ENCODE measurements at regions not wholly inside any gene's neighbourhood (a gene's known extent, or its start where the extent isn't known, plus 50 kb on each side); places are given as distances from the start of the nearest gene placed in this dataset.

GRCh38 chr7:9876053-9876452 lies 1097.6 kb upstream of the PHF14 start:
- no peak for DNase-seq

- no peak for DNase-seq
These were observed 1084.1 kb upstream of the PHF14 start for GRCh38 chr7:9889554-9889953.

- no peak for DNase-seq
These were observed 1083.6 kb upstream of the PHF14 start for GRCh38 chr7:9890092-9890491.

GRCh38 chr7:9891056-9891455 lies 1082.6 kb upstream of the PHF14 start:
- no peak for DNase-seq

- no peak for DNase-seq
These were observed 1073.3 kb upstream of the PHF14 start for GRCh38 chr7:9900339-9900738.

- no peak for DNase-seq
These were observed 1052.3 kb upstream of the PHF14 start for GRCh38 chr7:9921326-9921725.

- no peak for DNase-seq
These were observed 1035.6 kb upstream of the PHF14 start for GRCh38 chr7:9937944-9938631.

GRCh38 chr7:9939176-9939575 lies 1034.5 kb upstream of the PHF14 start:
- DNase-seq = no peak

GRCh38 chr7:9945131-9945530 lies 1028.5 kb upstream of the PHF14 start:
- DNase-seq = no peak

GRCh38 chr7:9945857-9946256 lies 1027.8 kb upstream of the PHF14 start:
- DNase-seq = no peak

GRCh38 chr7:9955138-9955537 lies 1018.5 kb upstream of the PHF14 start:
- no peak for DNase-seq

GRCh38 chr7:9958486-9958885 lies 1015.2 kb upstream of the PHF14 start:
- DNase-seq = no peak

GRCh38 chr7:9960460-9960859 lies 1013.2 kb upstream of the PHF14 start:
- DNase-seq = no peak

- no peak for DNase-seq
These were observed 1012.3 kb upstream of the PHF14 start for GRCh38 chr7:9961161-9961922.

- no peak for DNase-seq
These were observed 1010.9 kb upstream of the PHF14 start for GRCh38 chr7:9962742-9963141.

GRCh38 chr7:9978106-9979064 lies 995.3 kb upstream of the PHF14 start:
- DNase-seq = no peak

GRCh38 chr7:9981742-9982349 lies 991.8 kb upstream of the PHF14 start:
- DNase-seq = no peak

- no peak for DNase-seq
These were observed 990.6 kb upstream of the PHF14 start for GRCh38 chr7:9983048-9983447.

GRCh38 chr7:10015687-10016086 lies 958.0 kb upstream of the PHF14 start:
- DNase-seq = no peak

- DNase-seq = no peak
These were observed 951.2 kb upstream of the PHF14 start for GRCh38 chr7:10022480-10022879.

- no peak for DNase-seq
These were observed 950.7 kb upstream of the PHF14 start for GRCh38 chr7:10022957-10023356.

GRCh38 chr7:10034843-10035556 lies 938.7 kb upstream of the PHF14 start:
- DNase-seq = no peak

All from left hindlimb (tissue), 1 donor.